Stimulated activated effector memory CD8-positive, alpha-beta T cell treated with anti-CD3 and anti-CD28 coated beads, Interleukin-12 subunit alpha, Interleukin-12 subunit beta, amount 100 ng/mL, for 72 hours (primary cell): ENCODE measurements at regions not wholly inside any gene's neighbourhood (a gene's known extent, or its start where the extent isn't known, plus 50 kb on each side); places are given as distances from the start of the nearest gene placed in this dataset.

Experiments
- ATAC-seq: fragments of 150-1000 bp; cut with Tn5 transposase; 2 replicates; pipeline ENCODE4 v1.10.0; 2021
- DNase-seq, 2 donors: peaks; one replicate each; pipeline ENCODE4 v3.0.0; 2021 to 2022; ENCODE audit warnings: low spot score in 2 of 2
- H3K27ac Mint-ChIP-seq: one replicate; pipeline ENCODE4 v1.8.0; 2022; ENCODE audit warnings: mild to moderate bottlenecking, mixed read lengths
- H3K36me3 Mint-ChIP-seq: one replicate; pipeline ENCODE4 v1.8.0; 2022; ENCODE audit warnings: mild to moderate bottlenecking, mixed read lengths
- H3K4me1 Mint-ChIP-seq: one replicate; pipeline ENCODE4 v1.8.0; 2022; ENCODE audit warnings: mixed read lengths
- H3K4me3 Mint-ChIP-seq: one replicate; pipeline ENCODE4 v1.8.0; 2022; ENCODE audit warnings: mild to moderate bottlenecking, mixed read lengths
- H3K9me3 Mint-ChIP-seq: one replicate; pipeline ENCODE4 v1.8.0; 2022; ENCODE audit warnings: mixed read lengths

DNA sequence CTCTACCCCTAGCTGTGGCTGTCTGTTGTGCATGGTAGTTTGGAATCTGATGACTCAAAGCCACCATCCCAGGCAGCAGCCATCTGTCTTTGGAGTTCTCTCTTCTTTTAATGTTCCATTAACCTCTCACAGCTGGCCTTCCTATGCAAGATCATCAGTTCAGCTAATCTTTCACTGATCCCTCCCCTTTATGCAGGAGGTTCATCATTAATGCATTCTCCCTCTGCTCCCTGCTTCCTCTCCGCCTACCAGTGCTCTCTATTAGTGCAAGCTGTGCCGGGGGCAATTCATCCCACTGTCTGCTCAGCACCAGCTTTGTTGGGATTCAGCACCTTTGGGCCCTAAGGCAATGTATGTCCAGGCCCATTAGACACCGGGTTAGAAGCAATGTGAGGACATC, 413.0 kb upstream of the LRRC4C start:
- peaks cover 17% of the 10 kb centered on the region for H3K9me3 Mint-ChIP-seq
- DNase-seq, result no peak
- no peak overlapping the region for H3K4me3 Mint-ChIP-seq
- no peaks in the 10 kb centered on the region for H3K4me1 Mint-ChIP-seq
- no peak overlapping the region for H3K27ac Mint-ChIP-seq
- H3K36me3 Mint-ChIP-seq, result no peaks in the 10 kb centered on the region
- ATAC-seq, result no peak

DNA sequence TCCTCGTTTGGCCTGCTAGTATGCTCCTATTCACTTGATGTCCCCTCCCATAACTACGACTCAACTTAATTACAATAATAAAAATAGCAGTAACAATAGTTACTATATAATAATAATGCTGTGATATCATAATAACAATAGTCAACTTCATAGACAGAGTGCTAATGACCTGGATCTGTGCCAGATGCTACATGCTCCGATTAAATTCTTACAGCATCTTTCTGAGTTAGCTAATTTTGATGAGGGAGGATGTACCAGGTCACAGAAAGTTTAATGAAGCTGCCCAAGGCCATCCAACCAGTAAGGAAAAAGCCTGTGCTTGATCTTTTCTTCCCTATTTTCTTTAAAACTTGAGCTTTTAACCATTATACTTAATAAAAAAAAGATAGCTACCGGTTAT, 413.4 kb upstream of the LRRC4C start:
- H3K4me1 Mint-ChIP-seq, result no peaks in the 10 kb centered on the region
- no peak overlapping the region for H3K27ac Mint-ChIP-seq
- no peaks in the 10 kb centered on the region for H3K36me3 Mint-ChIP-seq
- ATAC-seq (no peak), DNase-seq (no peak)
- peaks cover 20% of the 10 kb centered on the region for H3K9me3 Mint-ChIP-seq
- H3K4me3 Mint-ChIP-seq, result no peak overlapping the region

DNA sequence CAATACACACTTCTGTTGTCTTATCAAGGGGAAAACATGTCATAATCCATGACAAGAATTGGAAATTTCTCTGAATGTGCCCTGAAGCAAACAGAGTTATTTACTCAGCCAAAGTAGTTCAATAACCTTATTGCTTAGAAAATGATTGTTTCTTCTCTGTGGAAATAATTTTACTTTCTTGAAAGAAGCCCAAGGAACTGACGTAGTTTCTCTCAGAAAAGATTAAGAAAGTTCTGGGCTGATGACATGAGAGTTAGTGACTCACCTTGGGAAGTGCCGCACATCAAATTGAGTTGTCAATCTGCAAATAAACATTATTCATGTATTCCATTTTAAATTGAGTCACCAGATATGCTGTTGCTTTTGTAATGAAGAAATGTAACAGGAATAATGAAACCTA, 418.6 kb upstream of the LRRC4C start:
- Mint-ChIP-seq H3K4me1 (no peaks in the 10 kb centered on the region), H3K4me3 (no peak overlapping the region), H3K27ac (no peak overlapping the region), H3K36me3 (no peaks in the 10 kb centered on the region), H3K9me3 (peaks cover 29% of the 10 kb centered on the region)
- DNase-seq, result no peak
- no peak for ATAC-seq

DNA sequence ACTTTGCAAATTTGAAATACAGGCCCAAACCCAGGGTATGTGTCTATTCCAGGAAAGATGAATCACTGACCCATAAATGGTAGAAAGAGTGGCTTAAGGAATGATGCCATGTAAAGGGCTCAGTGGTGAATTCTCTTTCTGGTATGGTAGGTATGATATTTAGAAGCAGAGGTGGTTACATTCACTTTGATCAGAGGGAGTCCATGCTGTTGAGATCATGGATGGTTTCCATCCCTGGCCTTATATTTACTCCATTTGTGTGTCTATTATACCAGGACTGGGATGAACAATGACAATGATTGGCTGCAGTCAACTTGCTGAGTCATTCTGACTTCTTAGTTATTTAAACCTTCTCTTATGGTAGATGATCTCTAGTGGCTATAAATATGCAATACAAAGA, 419.8 kb upstream of the LRRC4C start:
- no peaks in the 10 kb centered on the region for H3K36me3 Mint-ChIP-seq
- DNase-seq (no peak), ATAC-seq (no peak)
- no peak overlapping the region for H3K4me3 Mint-ChIP-seq
- H3K9me3 Mint-ChIP-seq, result peaks cover 28% of the 10 kb centered on the region
- H3K27ac Mint-ChIP-seq, result no peak overlapping the region
- no peaks in the 10 kb centered on the region for H3K4me1 Mint-ChIP-seq

DNA sequence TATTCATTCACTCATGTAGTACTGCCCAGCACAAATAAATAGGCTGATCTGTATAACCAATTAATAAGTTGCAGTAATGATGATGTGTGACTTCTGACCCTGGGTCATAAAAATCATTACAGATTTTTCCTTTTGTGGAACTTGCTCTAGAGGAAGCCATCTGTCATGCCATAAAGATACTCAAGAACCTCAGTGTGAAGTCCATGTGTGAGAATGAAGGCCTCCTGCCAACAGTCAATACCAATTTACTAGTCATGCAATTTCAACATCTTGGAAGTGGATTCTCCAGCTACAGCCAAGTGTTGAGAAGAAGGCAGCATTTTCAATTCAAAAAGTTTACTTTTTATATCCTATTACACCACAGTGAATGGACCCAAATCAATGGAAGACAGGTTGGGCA, 435.6 kb upstream of the LRRC4C start:
- Mint-ChIP-seq H3K4me1 (no peaks in the 10 kb centered on the region), H3K4me3 (no peak overlapping the region), H3K36me3 (no peaks in the 10 kb centered on the region), H3K27ac (no peak overlapping the region), H3K9me3 (peaks cover 9% of the 10 kb centered on the region)
- no peak for DNase-seq
- ATAC-seq, result no peak

DNA sequence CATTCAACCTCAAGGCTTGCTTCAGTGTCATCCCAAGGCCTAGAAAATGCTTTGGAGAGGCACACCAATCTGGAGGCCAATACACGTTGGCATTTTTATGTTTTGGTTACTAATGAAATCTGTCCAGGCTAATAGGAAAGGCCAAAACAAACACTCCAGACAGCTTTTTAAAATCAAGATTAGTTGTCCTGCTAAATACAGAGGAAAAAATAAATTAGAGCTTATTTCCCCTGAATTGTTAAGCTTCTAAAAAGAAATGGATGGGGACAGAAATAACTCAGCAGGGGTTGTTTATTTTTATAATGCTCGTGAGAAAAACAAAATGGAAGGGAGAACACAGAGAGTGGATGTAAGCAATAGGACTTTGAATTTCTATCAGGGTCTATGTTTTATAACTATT, 438.5 kb upstream of the LRRC4C start:
- no peak for DNase-seq
- H3K27ac Mint-ChIP-seq, result no peak overlapping the region
- H3K4me1 Mint-ChIP-seq, result no peaks in the 10 kb centered on the region
- H3K36me3 Mint-ChIP-seq, result no peaks in the 10 kb centered on the region
- H3K4me3 Mint-ChIP-seq, result no peak overlapping the region
- peaks cover 18% of the 10 kb centered on the region for H3K9me3 Mint-ChIP-seq
- ATAC-seq, result no peak

DNA sequence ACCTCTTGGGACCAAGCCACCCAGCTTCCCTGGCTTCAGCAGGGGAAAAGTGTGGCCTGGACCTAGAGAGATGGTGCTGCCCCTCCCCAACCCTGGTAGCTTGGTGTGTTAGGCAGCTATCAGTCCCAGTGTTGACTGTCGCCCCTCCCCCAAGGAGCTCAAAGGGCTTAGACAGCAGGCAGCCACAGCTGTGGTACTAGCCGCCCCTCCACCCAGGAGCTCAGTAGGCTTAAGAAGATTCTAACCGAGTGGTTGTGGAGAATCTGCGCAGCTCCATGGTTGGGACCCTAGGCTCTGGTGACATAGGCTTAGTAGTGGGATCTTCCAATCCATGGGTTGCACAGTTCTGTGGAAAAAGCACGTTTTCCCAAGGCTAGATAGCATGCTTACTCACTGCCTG, 458.4 kb upstream of the LRRC4C start:
- ATAC-seq (no peak), DNase-seq (no peak)
- Mint-ChIP-seq H3K4me3 (no peak overlapping the region), H3K4me1 (no peaks in the 10 kb centered on the region), H3K36me3 (no peaks in the 10 kb centered on the region), H3K9me3 (peaks cover 39% of the 10 kb centered on the region), H3K27ac (no peak overlapping the region)

DNA sequence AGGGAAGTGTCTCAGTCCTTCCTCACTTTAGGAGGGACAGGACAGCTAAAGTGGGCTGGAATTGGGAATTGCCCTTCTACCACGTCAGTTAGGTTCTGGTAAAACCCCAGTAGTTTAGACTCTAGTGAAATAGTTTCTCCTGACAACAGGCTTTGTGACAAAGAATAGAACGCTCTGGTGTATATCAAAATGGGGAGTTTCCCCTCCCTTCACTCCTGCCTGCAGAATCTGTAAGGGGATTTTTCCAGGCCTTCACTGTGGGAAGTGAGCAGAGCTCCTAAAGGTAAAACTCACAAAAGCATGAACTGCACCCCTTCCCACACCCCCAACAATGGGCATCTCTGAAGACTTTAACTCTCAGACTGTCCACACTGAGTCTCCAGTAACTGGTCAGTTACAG, 460.9 kb upstream of the LRRC4C start:
- H3K4me1 Mint-ChIP-seq, result no peaks in the 10 kb centered on the region
- peaks cover 34% of the 10 kb centered on the region for H3K9me3 Mint-ChIP-seq
- H3K4me3 Mint-ChIP-seq, result no peak overlapping the region

DNA sequence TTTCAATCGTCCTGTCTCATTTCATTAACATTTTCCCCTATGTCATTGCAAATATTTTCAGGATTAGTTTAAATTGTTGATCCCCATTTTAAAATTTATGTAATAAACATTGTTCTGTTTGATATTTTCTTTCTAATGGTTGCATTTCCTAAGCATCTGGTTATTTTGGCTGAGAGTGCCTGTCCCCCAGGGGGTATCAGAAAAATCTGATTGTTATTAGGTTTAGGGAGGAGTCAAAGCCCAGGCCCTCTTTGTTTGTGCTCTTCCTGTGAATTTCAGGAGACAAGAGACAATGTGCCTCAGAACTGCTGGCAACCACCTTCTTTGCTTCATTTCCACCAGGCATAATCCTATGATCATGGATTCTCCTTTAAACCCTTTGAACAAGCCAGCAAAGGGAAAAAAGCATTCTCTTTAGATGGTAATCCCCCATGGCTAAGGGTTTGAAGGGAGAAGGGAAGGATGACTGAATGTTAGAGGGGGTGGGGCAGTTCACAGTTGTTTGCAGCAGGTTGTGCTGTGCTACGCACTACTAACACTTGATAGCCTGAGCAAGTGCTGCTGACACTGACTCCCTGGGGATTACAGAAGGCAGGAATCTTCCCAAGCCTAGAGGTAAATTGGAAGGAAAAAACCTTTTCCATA, 462.4 kb upstream of the LRRC4C start:
- H3K4me1 Mint-ChIP-seq, result no peaks in the 10 kb centered on the region
- ATAC-seq (no peak), DNase-seq (no peak)
- H3K4me3 Mint-ChIP-seq, result no peak overlapping the region
- peaks cover 34% of the 10 kb centered on the region for H3K9me3 Mint-ChIP-seq
- no peak overlapping the region for H3K27ac Mint-ChIP-seq
- H3K36me3 Mint-ChIP-seq, result no peaks in the 10 kb centered on the region

More for the DNA sequence above, 460.9 kb upstream of the LRRC4C start:
- DNase-seq (no peak), ATAC-seq (no peak)
- H3K36me3 Mint-ChIP-seq, result no peaks in the 10 kb centered on the region
- no peak overlapping the region for H3K27ac Mint-ChIP-seq

DNA sequence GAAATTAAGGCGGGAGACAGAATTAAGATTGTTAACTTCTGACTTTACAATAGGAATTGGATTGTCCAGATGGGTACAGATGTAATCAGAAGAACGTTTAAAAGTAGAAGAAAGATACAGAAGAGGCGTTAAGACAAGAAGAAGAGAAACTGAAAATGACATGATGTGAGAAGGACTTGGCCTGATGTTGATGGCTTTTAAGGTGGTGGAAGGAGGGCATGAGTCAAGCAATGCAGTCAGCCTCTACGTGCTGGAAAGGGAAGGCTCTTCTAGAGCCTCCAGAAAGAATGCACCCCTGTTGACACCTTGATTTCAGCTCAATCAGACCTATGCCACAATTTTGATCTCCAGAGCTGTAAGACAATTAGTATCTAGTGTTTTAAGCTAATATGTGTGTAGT, 466.9 kb upstream of the LRRC4C start:
- DNase-seq (no peak), ATAC-seq (no peak)
- H3K4me1 Mint-ChIP-seq, result no peaks in the 10 kb centered on the region
- H3K4me3 Mint-ChIP-seq, result no peak overlapping the region
- no peaks in the 10 kb centered on the region for H3K36me3 Mint-ChIP-seq
- no peak overlapping the region for H3K27ac Mint-ChIP-seq
- H3K9me3 Mint-ChIP-seq, result peaks cover 23% of the 10 kb centered on the region

DNA sequence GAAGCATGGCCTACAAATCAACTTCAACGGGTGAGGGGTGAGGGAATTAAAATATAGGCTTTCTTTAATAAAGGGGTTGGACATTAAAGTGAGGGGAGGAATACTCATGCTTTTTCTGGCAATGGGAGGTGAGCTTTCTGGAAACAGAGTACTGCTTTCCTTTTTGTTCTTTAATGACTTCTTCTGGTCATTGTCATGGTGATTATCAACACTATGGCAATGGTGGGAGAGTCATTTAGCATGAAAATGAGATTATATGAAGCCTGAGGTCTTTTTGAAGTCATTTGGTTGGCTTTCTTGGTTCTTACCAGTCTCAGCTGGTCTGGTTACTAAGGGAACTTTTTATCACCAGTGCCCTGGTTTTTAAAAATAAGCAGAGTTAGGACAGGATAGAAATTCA, 475.8 kb upstream of the LRRC4C start:
- ATAC-seq, result no peak
- no peak overlapping the region for H3K4me3 Mint-ChIP-seq
- DNase-seq, result no peak
- H3K9me3 Mint-ChIP-seq, result peaks cover 21% of the 10 kb centered on the region
- H3K36me3 Mint-ChIP-seq, result no peaks in the 10 kb centered on the region
- no peak overlapping the region for H3K27ac Mint-ChIP-seq
- no peaks in the 10 kb centered on the region for H3K4me1 Mint-ChIP-seq

DNA sequence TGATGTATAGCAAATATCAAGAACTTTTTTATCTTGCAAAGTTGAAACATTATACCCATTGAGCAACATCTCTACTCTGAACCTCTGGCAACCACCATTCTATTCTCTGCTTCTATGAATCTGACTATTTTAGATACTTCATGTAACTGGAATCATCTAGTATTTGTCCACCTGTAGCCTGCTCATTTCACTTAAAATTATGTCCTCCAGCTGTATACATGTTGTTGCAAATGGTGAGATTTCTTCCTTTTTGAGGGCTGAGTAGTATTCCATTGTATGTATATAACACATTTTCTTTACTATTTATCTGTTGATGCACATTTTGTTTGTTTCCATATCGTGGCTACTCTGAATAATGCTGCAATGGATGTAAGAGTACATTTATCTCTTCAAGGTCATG, 476.3 kb upstream of the LRRC4C start:
- DNase-seq, result no peak
- no peaks in the 10 kb centered on the region for H3K36me3 Mint-ChIP-seq
- no peak for ATAC-seq
- no peak overlapping the region for H3K4me3 Mint-ChIP-seq
- no peak overlapping the region for H3K27ac Mint-ChIP-seq
- H3K9me3 Mint-ChIP-seq, result peaks cover 18% of the 10 kb centered on the region
- H3K4me1 Mint-ChIP-seq, result no peaks in the 10 kb centered on the region

DNA sequence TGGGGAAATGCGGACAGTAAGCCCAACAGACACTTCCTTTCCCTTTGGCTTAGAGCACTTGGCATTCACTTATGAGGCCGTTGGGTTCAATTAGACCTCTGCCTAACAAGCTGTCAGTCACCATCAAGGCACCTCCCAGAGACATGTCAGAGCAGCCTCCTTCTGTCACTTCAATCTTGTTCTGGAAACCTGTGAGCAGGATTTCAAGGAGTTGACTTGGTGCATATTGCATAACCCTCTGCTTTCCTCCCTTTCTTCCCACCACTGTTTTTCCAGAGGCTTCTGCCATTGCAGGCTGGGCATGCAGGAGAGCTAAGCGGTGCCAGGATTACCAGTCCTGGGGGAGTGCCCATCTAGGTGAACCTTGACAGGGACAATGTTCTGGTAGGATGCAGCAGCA, 484.2 kb upstream of the LRRC4C start:
- DNase-seq (no peak), ATAC-seq (no peak)
- H3K4me1 Mint-ChIP-seq, result no peaks in the 10 kb centered on the region
- peaks cover 13% of the 10 kb centered on the region for H3K9me3 Mint-ChIP-seq
- no peaks in the 10 kb centered on the region for H3K36me3 Mint-ChIP-seq
- no peak overlapping the region for H3K27ac Mint-ChIP-seq
- H3K4me3 Mint-ChIP-seq, result no peak overlapping the region

DNA sequence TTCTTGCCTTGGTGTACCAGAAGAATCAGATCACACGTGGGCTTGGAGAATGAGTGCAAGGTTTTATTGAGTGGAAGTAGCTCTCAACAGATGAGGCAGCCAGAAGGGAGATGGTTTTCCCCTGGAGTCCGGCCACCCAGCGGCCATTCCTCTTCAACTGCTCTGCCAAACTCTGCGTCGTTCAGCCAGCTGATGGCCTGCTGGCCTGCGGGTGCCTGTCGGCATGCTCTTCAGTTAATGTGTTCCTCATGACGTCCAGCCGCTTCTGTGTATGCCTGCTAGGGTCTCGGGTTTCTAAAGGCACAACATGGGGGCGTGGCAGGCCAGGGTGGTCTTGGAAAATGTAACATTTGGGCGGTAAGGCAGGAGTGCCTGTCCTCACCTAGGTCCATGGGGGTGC, 487.9 kb upstream of the LRRC4C start:
- ATAC-seq (no peak), DNase-seq (no peak)
- no peaks in the 10 kb centered on the region for H3K36me3 Mint-ChIP-seq
- no peaks in the 10 kb centered on the region for H3K4me1 Mint-ChIP-seq
- no peak overlapping the region for H3K27ac Mint-ChIP-seq
- peaks cover 18% of the 10 kb centered on the region for H3K9me3 Mint-ChIP-seq
- H3K4me3 Mint-ChIP-seq, result no peak overlapping the region

DNA sequence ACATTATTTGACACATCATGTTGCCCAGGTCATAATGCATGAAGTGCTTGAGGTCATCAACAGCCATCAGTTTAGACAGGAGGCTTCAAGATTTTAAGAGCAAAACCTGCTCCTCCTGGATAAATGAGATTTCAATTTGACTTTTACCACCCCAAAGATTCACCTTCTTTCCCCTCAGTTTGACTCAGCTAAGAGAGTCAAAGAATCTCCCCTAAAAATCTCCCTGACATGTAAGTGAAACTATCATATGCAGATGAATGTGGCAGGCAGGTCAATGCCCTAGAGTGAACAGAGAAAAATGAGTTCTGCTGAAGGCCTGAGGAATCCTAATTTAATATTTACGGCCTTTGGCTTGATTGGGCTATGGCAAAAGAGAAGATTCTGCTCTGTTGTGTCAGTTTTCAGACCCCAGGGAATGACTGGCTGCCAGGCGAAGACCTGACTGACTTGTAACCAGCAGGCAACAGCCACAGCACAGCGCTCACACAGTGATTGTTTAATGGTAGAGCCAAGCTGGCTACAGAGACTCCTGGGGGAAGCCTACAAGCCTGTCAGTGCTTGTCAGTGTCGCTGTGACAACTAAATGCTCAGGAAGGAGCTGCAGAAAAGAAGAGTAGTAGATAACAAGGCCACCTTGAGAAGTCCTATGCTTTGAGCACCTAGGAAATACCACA, 491.2 kb upstream of the LRRC4C start:
- H3K4me1 Mint-ChIP-seq, result no peaks in the 10 kb centered on the region
- H3K4me3 Mint-ChIP-seq, result no peak overlapping the region
- ATAC-seq, result no peak
- no peaks in the 10 kb centered on the region for H3K36me3 Mint-ChIP-seq
- no peak for DNase-seq
- no peak overlapping the region for H3K27ac Mint-ChIP-seq
- H3K9me3 Mint-ChIP-seq, result peaks cover 29% of the 10 kb centered on the region

DNA sequence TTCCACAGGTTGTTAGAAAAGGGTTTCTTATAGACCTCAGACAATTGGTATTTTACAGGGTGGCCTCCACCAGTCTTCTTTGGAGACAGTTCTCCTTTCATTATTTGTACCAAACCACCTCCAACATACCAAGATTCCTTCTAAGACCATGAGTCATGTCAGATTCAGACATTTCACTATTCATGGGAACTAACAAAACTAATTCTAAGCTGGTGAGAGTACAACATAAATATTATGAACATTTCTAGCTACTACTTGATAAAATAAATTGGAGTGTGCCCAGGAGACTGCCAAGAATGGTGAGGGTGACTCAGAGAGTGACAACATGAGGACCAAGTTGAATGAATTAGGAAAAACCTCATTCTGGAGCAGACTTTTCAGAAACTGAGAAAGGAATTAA, 494.6 kb upstream of the LRRC4C start:
- no peaks in the 10 kb centered on the region for H3K4me1 Mint-ChIP-seq
- no peak overlapping the region for H3K27ac Mint-ChIP-seq
- peaks cover 29% of the 10 kb centered on the region for H3K9me3 Mint-ChIP-seq
- H3K36me3 Mint-ChIP-seq, result no peaks in the 10 kb centered on the region
- H3K4me3 Mint-ChIP-seq, result no peak overlapping the region
- DNase-seq, result no peak
- ATAC-seq, result no peak
